Tibial nerve (tissue), 3 donors: ENCODE measurements at regions not wholly inside any gene's neighbourhood (a gene's known extent, or its start where the extent isn't known, plus 50 kb on each side); places are given as distances from the start of the nearest gene placed in this dataset.

Experiments
- POLR2A ChIP-seq, 2 donors: fragments of 450-650 bp; IDR thresholded peaks; one replicate each; pipeline ENCODE4 v1.6.1; 2017; ENCODE audit warnings: antibody characterized with exemption in 2 of 2, mild to moderate bottlenecking in 2 of 2, moderate library complexity in 2 of 2
- TF ChIP-seq, protein P1 (sequence below), 5 experiments: fragments of 200-600 bp in 3 of 5; fragments of 450-650 bp in 2 of 5; sonication (generic) in 3 of 5; IDR thresholded peaks; one replicate each; pipeline ENCODE4 v1.5.1; 2016 to 2019; ENCODE audit warnings: antibody characterized with exemption in 5 of 5, mild to moderate bottlenecking in 3 of 5, moderate library complexity in 2 of 5

DNA sequence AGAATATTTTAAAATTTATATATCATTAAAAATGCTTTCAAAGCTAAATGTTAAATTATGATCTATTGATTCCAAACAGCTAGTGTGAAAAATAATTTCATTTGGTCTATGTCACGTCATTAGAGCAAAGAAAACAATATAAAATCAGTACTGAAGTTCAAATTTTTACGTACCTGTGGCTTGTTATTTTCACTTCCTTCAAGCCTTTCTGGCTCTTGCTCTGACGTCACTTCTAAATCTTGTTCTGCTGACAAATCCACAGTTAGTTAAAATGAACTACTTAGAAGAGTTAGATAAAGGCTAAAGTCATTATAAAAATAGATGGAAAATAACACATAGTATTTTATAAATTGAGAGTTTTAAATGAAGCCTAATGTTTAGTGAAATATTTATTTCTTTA, 147.7 kb upstream of the TUBA3C start:
- TF ChIP-seq, protein P1, sequence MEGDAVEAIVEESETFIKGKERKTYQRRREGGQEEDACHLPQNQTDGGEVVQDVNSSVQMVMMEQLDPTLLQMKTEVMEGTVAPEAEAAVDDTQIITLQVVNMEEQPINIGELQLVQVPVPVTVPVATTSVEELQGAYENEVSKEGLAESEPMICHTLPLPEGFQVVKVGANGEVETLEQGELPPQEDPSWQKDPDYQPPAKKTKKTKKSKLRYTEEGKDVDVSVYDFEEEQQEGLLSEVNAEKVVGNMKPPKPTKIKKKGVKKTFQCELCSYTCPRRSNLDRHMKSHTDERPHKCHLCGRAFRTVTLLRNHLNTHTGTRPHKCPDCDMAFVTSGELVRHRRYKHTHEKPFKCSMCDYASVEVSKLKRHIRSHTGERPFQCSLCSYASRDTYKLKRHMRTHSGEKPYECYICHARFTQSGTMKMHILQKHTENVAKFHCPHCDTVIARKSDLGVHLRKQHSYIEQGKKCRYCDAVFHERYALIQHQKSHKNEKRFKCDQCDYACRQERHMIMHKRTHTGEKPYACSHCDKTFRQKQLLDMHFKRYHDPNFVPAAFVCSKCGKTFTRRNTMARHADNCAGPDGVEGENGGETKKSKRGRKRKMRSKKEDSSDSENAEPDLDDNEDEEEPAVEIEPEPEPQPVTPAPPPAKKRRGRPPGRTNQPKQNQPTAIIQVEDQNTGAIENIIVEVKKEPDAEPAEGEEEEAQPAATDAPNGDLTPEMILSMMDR (IDR thresholded peaks at IDR 0.05): no peak
- TF ChIP-seq POLR2A (IDR thresholded peaks at IDR 0.05): no peak
